HEK293 (cell line): ENCODE measurements at regions not wholly inside any gene's neighbourhood (a gene's known extent, or its start where the extent isn't known, plus 50 kb on each side); places are given as distances from the start of the nearest gene placed in this dataset.

Source experiments
- CTCF ChIP-seq: fragments of 450-650 bp; formaldehyde crosslinking; IDR thresholded peaks from 2 replicates; pipeline ENCODE4 v1.5.1; 2016; ENCODE audit warnings: missing biosample characterization, missing genetic modification characterization
- FEZF1 ChIP-seq: fragments of 450-650 bp; formaldehyde crosslinking; IDR thresholded peaks from 2 replicates; pipeline ENCODE4 v1.5.1; 2016; ENCODE audit warnings: missing biosample characterization, missing genetic modification characterization
- HOXA7 ChIP-seq: sonication (generic); formaldehyde crosslinking; IDR thresholded peaks from 2 replicates; pipeline ENCODE4 v1.8.1; 2022; ENCODE audit warnings: missing genetic modification reagents, borderline replicate concordance
- KLF9 ChIP-seq: fragments of 450-650 bp; formaldehyde crosslinking; IDR thresholded peaks from 2 replicates; pipeline ENCODE4 v1.5.1; 2016; ENCODE audit warnings: missing biosample characterization, missing genetic modification characterization, low read depth
- PRDM1 ChIP-seq: fragments of 450-650 bp; formaldehyde crosslinking; IDR thresholded peaks from 2 replicates; pipeline ENCODE4; 2016; ENCODE audit warnings: missing biosample characterization, missing genetic modification characterization
- SCRT2 ChIP-seq: fragments of 450-650 bp; formaldehyde crosslinking; IDR thresholded peaks from 2 replicates; pipeline ENCODE4 v1.5.1; 2016; ENCODE audit warnings: missing biosample characterization, missing genetic modification characterization
- TCF7L2 ChIP-seq: IDR thresholded peaks from 2 replicates; pipeline ENCODE4 v1.6.1; 2011; ENCODE audit warnings: low read depth, mild to moderate bottlenecking, inconsistent platforms, low read length, moderate library complexity, borderline replicate concordance
- ZBTB49 ChIP-seq: fragments of 450-650 bp; formaldehyde crosslinking; IDR thresholded peaks from 2 replicates; pipeline ENCODE4 v1.5.1; 2016; ENCODE audit warnings: missing biosample characterization, missing genetic modification characterization, low read depth
- ZFP41 ChIP-seq: fragments of 450-650 bp; formaldehyde crosslinking; IDR thresholded peaks from 2 replicates; pipeline ENCODE4 v1.5.1; 2016; ENCODE audit warnings: missing biosample characterization, missing genetic modification characterization, borderline replicate concordance
- ZNF175 ChIP-seq: fragments of 450-650 bp; formaldehyde crosslinking; IDR thresholded peaks from 2 replicates; pipeline ENCODE4 v1.5.1; 2016; ENCODE audit warnings: missing biosample characterization, missing genetic modification characterization
- ZNF362 ChIP-seq: fragments of 450-650 bp; formaldehyde crosslinking; IDR thresholded peaks from 2 replicates; pipeline ENCODE4 v1.5.1; 2016; ENCODE audit warnings: missing biosample characterization, missing genetic modification characterization
- ZNF416 ChIP-seq: fragments of 450-650 bp; formaldehyde crosslinking; IDR thresholded peaks from 2 replicates; pipeline ENCODE4 v1.5.1; 2016; ENCODE audit warnings: missing biosample characterization, missing genetic modification characterization
- ZNF785 ChIP-seq: fragments of 450-650 bp; formaldehyde crosslinking; IDR thresholded peaks from 2 replicates; pipeline ENCODE4 v1.5.1; 2016; ENCODE audit warnings: missing biosample characterization, missing genetic modification characterization
- TF ChIP-seq, protein P1 (sequence below): fragments of 450-650 bp; formaldehyde crosslinking; conservative IDR thresholded peaks from 2 replicates; pipeline ENCODE4 v1.5.1; 2016; ENCODE audit warnings: low read depth, missing biosample characterization, missing genetic modification characterization

GRCh38 chr2:11103984-11104793 is 51.1 kb upstream of the SLC66A3 start:
- no peak for TF ChIP-seq FEZF1 (tag by site-specific recombination)
- TF ChIP-seq ZNF416, result no peak
- TF ChIP-seq ZNF362 (tag by site-specific recombination), result no peak
- TF ChIP-seq CTCF (tag by site-specific recombination), result no peak
- TF ChIP-seq HOXA7 (CRISPR knock-in tag), result no peak
- no peak for TF ChIP-seq ZNF175
- no peak for TF ChIP-seq SCRT2 (tag by site-specific recombination)
- no peak for TF ChIP-seq ZBTB49 (tag by site-specific recombination)
- TF ChIP-seq ZNF785, result no peak
- no peak for TF ChIP-seq TCF7L2
- no peak for TF ChIP-seq ZFP41 (tag by site-specific recombination)
- TF ChIP-seq PRDM1 (tag by site-specific recombination), result no peak
- TF ChIP-seq, protein P1, sequence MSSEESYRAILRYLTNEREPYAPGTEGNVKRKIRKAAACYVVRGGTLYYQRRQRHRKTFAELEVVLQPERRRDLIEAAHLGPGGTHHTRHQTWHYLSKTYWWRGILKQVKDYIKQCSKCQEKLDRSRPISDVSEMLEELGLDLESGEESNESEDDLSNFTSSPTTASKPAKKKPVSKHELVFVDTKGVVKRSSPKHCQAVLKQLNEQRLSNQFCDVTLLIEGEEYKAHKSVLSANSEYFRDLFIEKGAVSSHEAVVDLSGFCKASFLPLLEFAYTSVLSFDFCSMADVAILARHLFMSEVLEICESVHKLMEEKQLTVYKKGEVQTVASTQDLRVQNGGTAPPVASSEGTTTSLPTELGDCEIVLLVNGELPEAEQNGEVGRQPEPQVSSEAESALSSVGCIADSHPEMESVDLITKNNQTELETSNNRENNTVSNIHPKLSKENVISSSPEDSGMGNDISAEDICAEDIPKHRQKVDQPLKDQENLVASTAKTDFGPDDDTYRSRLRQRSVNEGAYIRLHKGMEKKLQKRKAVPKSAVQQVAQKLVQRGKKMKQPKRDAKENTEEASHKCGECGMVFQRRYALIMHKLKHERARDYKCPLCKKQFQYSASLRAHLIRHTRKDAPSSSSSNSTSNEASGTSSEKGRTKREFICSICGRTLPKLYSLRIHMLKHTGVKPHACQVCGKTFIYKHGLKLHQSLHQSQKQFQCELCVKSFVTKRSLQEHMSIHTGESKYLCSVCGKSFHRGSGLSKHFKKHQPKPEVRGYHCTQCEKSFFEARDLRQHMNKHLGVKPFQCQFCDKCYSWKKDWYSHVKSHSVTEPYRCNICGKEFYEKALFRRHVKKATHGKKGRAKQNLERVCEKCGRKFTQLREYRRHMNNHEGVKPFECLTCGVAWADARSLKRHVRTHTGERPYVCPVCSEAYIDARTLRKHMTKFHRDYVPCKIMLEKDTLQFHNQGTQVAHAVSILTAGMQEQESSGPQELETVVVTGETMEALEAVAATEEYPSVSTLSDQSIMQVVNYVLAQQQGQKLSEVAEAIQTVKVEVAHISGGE, result no peak
- TF ChIP-seq KLF9, result no peak
